ENCODE measurements at regions not wholly inside any gene's neighbourhood (a gene's known extent, or its start where the extent isn't known, plus 50 kb on each side); places are given as distances from the start of the nearest gene placed in this dataset.
A peak's percentile ranks its signal among the peaks of the same experiment; 100 is the strongest.

GRCh38 chr6:154909821-154910220 lies 85.3 kb upstream of the TIAM2 start:
- TF ChIP-seq, protein P1, sequence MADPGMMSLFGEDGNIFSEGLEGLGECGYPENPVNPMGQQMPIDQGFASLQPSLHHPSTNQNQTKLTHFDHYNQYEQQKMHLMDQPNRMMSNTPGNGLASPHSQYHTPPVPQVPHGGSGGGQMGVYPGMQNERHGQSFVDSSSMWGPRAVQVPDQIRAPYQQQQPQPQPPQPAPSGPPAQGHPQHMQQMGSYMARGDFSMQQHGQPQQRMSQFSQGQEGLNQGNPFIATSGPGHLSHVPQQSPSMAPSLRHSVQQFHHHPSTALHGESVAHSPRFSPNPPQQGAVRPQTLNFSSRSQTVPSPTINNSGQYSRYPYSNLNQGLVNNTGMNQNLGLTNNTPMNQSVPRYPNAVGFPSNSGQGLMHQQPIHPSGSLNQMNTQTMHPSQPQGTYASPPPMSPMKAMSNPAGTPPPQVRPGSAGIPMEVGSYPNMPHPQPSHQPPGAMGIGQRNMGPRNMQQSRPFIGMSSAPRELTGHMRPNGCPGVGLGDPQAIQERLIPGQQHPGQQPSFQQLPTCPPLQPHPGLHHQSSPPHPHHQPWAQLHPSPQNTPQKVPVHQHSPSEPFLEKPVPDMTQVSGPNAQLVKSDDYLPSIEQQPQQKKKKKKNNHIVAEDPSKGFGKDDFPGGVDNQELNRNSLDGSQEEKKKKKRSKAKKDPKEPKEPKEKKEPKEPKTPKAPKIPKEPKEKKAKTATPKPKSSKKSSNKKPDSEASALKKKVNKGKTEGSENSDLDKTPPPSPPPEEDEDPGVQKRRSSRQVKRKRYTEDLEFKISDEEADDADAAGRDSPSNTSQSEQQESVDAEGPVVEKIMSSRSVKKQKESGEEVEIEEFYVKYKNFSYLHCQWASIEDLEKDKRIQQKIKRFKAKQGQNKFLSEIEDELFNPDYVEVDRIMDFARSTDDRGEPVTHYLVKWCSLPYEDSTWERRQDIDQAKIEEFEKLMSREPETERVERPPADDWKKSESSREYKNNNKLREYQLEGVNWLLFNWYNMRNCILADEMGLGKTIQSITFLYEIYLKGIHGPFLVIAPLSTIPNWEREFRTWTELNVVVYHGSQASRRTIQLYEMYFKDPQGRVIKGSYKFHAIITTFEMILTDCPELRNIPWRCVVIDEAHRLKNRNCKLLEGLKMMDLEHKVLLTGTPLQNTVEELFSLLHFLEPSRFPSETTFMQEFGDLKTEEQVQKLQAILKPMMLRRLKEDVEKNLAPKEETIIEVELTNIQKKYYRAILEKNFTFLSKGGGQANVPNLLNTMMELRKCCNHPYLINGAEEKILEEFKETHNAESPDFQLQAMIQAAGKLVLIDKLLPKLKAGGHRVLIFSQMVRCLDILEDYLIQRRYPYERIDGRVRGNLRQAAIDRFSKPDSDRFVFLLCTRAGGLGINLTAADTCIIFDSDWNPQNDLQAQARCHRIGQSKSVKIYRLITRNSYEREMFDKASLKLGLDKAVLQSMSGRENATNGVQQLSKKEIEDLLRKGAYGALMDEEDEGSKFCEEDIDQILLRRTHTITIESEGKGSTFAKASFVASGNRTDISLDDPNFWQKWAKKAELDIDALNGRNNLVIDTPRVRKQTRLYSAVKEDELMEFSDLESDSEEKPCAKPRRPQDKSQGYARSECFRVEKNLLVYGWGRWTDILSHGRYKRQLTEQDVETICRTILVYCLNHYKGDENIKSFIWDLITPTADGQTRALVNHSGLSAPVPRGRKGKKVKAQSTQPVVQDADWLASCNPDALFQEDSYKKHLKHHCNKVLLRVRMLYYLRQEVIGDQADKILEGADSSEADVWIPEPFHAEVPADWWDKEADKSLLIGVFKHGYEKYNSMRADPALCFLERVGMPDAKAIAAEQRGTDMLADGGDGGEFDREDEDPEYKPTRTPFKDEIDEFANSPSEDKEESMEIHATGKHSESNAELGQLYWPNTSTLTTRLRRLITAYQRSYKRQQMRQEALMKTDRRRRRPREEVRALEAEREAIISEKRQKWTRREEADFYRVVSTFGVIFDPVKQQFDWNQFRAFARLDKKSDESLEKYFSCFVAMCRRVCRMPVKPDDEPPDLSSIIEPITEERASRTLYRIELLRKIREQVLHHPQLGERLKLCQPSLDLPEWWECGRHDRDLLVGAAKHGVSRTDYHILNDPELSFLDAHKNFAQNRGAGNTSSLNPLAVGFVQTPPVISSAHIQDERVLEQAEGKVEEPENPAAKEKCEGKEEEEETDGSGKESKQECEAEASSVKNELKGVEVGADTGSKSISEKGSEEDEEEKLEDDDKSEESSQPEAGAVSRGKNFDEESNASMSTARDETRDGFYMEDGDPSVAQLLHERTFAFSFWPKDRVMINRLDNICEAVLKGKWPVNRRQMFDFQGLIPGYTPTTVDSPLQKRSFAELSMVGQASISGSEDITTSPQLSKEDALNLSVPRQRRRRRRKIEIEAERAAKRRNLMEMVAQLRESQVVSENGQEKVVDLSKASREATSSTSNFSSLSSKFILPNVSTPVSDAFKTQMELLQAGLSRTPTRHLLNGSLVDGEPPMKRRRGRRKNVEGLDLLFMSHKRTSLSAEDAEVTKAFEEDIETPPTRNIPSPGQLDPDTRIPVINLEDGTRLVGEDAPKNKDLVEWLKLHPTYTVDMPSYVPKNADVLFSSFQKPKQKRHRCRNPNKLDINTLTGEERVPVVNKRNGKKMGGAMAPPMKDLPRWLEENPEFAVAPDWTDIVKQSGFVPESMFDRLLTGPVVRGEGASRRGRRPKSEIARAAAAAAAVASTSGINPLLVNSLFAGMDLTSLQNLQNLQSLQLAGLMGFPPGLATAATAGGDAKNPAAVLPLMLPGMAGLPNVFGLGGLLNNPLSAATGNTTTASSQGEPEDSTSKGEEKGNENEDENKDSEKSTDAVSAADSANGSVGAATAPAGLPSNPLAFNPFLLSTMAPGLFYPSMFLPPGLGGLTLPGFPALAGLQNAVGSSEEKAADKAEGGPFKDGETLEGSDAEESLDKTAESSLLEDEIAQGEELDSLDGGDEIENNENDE (IDR thresholded peaks at IDR 0.05; ENCODE audit: insufficient replicate concordance, low read length), result peak; percentile 33
- TF ChIP-seq FOSL1 (IDR thresholded peaks at IDR 0.05; ENCODE audit: insufficient read depth, low read depth, low read length), result no peak

Data from H1 (cell line).